GM20000 (cell line): ENCODE measurements at regions not wholly inside any gene's neighbourhood (a gene's known extent, or its start where the extent isn't known, plus 50 kb on each side); places are given as distances from the start of the nearest gene placed in this dataset.

ENCODE experiments used
- DNase-seq: peaks from one replicate; pipeline ENCODE4 v3.0.0; 2012; ENCODE audit warnings: low spot score
- CTCF ChIP-seq: IDR thresholded peaks from 2 replicates; pipeline ENCODE4 v1.5.1; 2012; ENCODE audit warnings: mild to moderate bottlenecking, control low read depth; ENCODE audit errors: extremely low read depth, missing control alignments

- no peak for DNase-seq
- no peak for TF ChIP-seq CTCF
Measured at GRCh38 chr9:29637471-29638237, 2064.4 kb upstream of the C9orf72 start.

- no peak for TF ChIP-seq CTCF
- no peak for DNase-seq
Measured at GRCh38 chr9:29640507-29640906, 2067.2 kb upstream of the C9orf72 start.

- no peak for DNase-seq
- TF ChIP-seq CTCF: no peak
Measured at GRCh38 chr9:29644514-29644913, 2071.2 kb upstream of the C9orf72 start.

- no peak for DNase-seq
- TF ChIP-seq CTCF: no peak
Measured at GRCh38 chr9:29647451-29647850, 2074.2 kb upstream of the C9orf72 start.

GRCh38 chr9:29648132-29648531, 2074.9 kb upstream of the C9orf72 start:
- no peak for DNase-seq
- no peak for TF ChIP-seq CTCF

- DNase-seq: no peak
- TF ChIP-seq CTCF: no peak
Measured at GRCh38 chr9:29648601-29649000, 2075.3 kb upstream of the C9orf72 start.

GRCh38 chr9:29656641-29657406, 2083.5 kb upstream of the C9orf72 start:
- TF ChIP-seq CTCF: no peak
- DNase-seq: no peak
